A549 (cell line): ENCODE measurements at regions not wholly inside any gene's neighbourhood (a gene's known extent, or its start where the extent isn't known, plus 50 kb on each side); places are given as distances from the start of the nearest gene placed in this dataset.

ENCODE experiments used
- ATAC-seq, 2 experiments: fragments of 200-7000 bp in 1 of 2; fragments of >200 bp in 1 of 2; cut with Nextera tagmentation in 1 of 2; cut with Tn5 transposase in 1 of 2; 3 replicates each; pipeline versions ENCODE4 v1.8.0 to v1.9.1; 2018 to 2020; ENCODE audit warnings: mild to moderate bottlenecking in 1 of 2, moderate library complexity in 1 of 2
- CTCF ChIA-PET: fragments of 300-600 bp; sonication (Branson Sonifier 250); formaldehyde crosslinking; extraction: SDS; loops from one replicate; lab custom pipeline; 2021; ENCODE audit warnings: antibody characterized with exemption, inconsistent platforms; lab: Yijun Ruan, JAX
- POLR2A ChIA-PET: fragments of 350-600 bp; formaldehyde crosslinking; extraction: SDS; loops from one replicate; lab custom pipeline; 2021; ENCODE audit warnings: antibody characterized with exemption, inconsistent platforms; lab: Yijun Ruan, JAX
- DNase-seq, 2 experiments: peaks; one replicate each; pipeline versions ENCODE4 v3.0.0 to v3.0.0-alpha.2; 2011 to 2016; ENCODE audit warnings: low read depth in 1 of 2, low spot score in 1 of 2
- FAIRE-seq: peaks from 2 replicates; lab custom pipeline; 2011; peaks lifted over from hg19 to GRCh38; lab: Jason Lieb, UNC
- H3K27ac ChIP-seq, 2 experiments: fragments of >200 bp; sonication (Bioruptor Twin); formaldehyde crosslinking; 3 replicates each; pipeline ENCODE4 v1.5.1; 2016 to 2017
- H3K4me1 ChIP-seq: fragments of >200 bp; sonication (Bioruptor Twin); formaldehyde crosslinking; 3 replicates; pipeline ENCODE4 v1.6.1; 2016
- H3K4me2 ChIP-seq: fragments of >200 bp; sonication (Bioruptor Twin); formaldehyde crosslinking; 3 replicates; pipeline ENCODE4 v1.6.1; 2016
- H3K4me3 ChIP-seq: fragments of >200 bp; sonication (Bioruptor Twin); formaldehyde crosslinking; 3 replicates; pipeline ENCODE4 v1.5.1; 2016
- H3K9me3 ChIP-seq: fragments of >200 bp; sonication (Bioruptor Twin); formaldehyde crosslinking; 3 replicates; pipeline ENCODE4 v1.6.1; 2016
- BHLHE40 ChIP-seq: IDR thresholded peaks from 2 replicates; pipeline ENCODE4 v1.6.1; 2012; ENCODE audit warnings: low read depth, low read length, inconsistent platforms
- CBX8 ChIP-seq: fragments of 200-600 bp; sonication (generic); IDR thresholded peaks from 2 replicates; pipeline ENCODE4 v1.6.1; 2016
- CEBPB ChIP-seq, 2 experiments: fragments of >200 bp in 1 of 2; sonication (Bioruptor Twin) in 1 of 2; formaldehyde crosslinking in 1 of 2; IDR thresholded peaks; 2 replicates each; pipeline ENCODE4 v1.6.1; 2012 to 2016
- CHD4 ChIP-seq: fragments of 200-600 bp; sonication (generic); IDR thresholded peaks from 2 replicates; pipeline ENCODE4 v1.6.1; 2016; ENCODE audit warnings: antibody characterized with exemption, mild to moderate bottlenecking, borderline replicate concordance
- EHMT2 ChIP-seq: fragments of 200-600 bp; sonication (generic); IDR thresholded peaks from 2 replicates; pipeline ENCODE4 v1.6.1; 2016; ENCODE audit warnings: antibody characterized with exemption, low read depth, mild to moderate bottlenecking, moderate library complexity
- EP300 ChIP-seq, 2 experiments: fragments of >200 bp; sonication (Bioruptor Twin); formaldehyde crosslinking; IDR thresholded peaks; 2 replicates in 1 of 2; 3 replicates in 1 of 2; pipeline ENCODE4 v1.6.1; 2016 to 2017
- ESRRA ChIP-seq: fragments of 150-350 bp; IDR thresholded peaks from 2 replicates; pipeline ENCODE4 v1.6.1; 2014; ENCODE audit warnings: mild to moderate bottlenecking, low read length, borderline replicate concordance
- GATA3 ChIP-seq: IDR thresholded peaks from 2 replicates; pipeline ENCODE4 v1.6.1; 2012; ENCODE audit warnings: borderline replicate concordance
- JUN ChIP-seq, 2 experiments: fragments of >200 bp; sonication (Bioruptor Twin); formaldehyde crosslinking; IDR thresholded peaks; 2 replicates in 1 of 2; 3 replicates in 1 of 2; pipeline ENCODE4 v1.6.1; 2016 to 2017
- JUNB ChIP-seq: fragments of >200 bp; sonication (Bioruptor Twin); formaldehyde crosslinking; IDR thresholded peaks from 2 replicates; pipeline ENCODE4 v1.6.1; 2016
- KDM1A ChIP-seq: fragments of 200-600 bp; sonication (generic); IDR thresholded peaks from 2 replicates; pipeline ENCODE4 v1.6.1; 2016; ENCODE audit warnings: low read depth, mild to moderate bottlenecking
- KDM5A ChIP-seq: fragments of 200-600 bp; sonication (generic); IDR thresholded peaks from 2 replicates; pipeline ENCODE4 v1.6.1; 2016; ENCODE audit warnings: antibody characterized with exemption, mild to moderate bottlenecking
- MYC ChIP-seq: IDR thresholded peaks from 2 replicates; pipeline ENCODE4 v1.6.1; 2012; ENCODE audit warnings: mild to moderate bottlenecking, inconsistent platforms, low read length, improper control_type of control experiment, borderline replicate concordance
- NFE2L2 ChIP-seq: fragments of 150-350 bp; conservative IDR thresholded peaks from 2 replicates; pipeline ENCODE4 v1.6.1; 2014; ENCODE audit warnings: low read length
- NR3C1 ChIP-seq: fragments of >200 bp; sonication (Bioruptor Twin); formaldehyde crosslinking; IDR thresholded peaks from 3 replicates; pipeline ENCODE4 v1.6.1; 2017
- POLR2AphosphoS2 ChIP-seq: conservative IDR thresholded peaks from 2 replicates; pipeline ENCODE4 v1.6.1; 2012; ENCODE audit warnings: low read length, improper control_type of control experiment, inconsistent platforms
- RARB ChIP-seq: fragments of 250-450 bp; sonication (Bioruptor Pico); IDR thresholded peaks from 2 replicates; pipeline ENCODE4 v1.8.0; 2021; ENCODE audit warnings: mild to moderate bottlenecking, moderate library complexity
- RCOR1 ChIP-seq: fragments of 150-350 bp; IDR thresholded peaks from 2 replicates; pipeline ENCODE4 v1.6.1; 2014; ENCODE audit warnings: antibody characterized with exemption, low read length, low read depth
- RNF2 ChIP-seq: fragments of 200-600 bp; sonication (generic); IDR thresholded peaks from 2 replicates; pipeline ENCODE4 v1.6.1; 2016; ENCODE audit warnings: low read depth, mild to moderate bottlenecking, antibody characterized with exemption, moderate library complexity, borderline replicate concordance
- TP53 ChIP-seq: fragments of 250-450 bp; sonication (Bioruptor Pico); IDR thresholded peaks from 2 replicates; pipeline ENCODE4 v1.5.0; 2021; ENCODE audit warnings: mild to moderate bottlenecking, moderate library complexity
- ZSCAN20 ChIP-seq: fragments of 250-450 bp; sonication (Bioruptor Pico); IDR thresholded peaks from 2 replicates; pipeline ENCODE4 v1.8.0; 2022; ENCODE audit warnings: mild to moderate bottlenecking, moderate library complexity
- WGBS: methylation state at CpG from one replicate; pipeline ENCODE4 v1.1.6; 2017; ENCODE audit errors: missing lambda C conversion rate; 5-methylcytosine and 5-hydroxymethylcytosine counted together
- TF ChIP-seq, protein P1 (sequence below): fragments of >200 bp; sonication (Bioruptor Twin); formaldehyde crosslinking; IDR thresholded peaks from 3 replicates; pipeline ENCODE4 v1.6.1; 2016
- TF ChIP-seq, protein P2 (sequence below): fragments of 450-650 bp; IDR thresholded peaks from 2 replicates; pipeline ENCODE4 v1.6.1; 2014; ENCODE audit warnings: antibody characterized with exemption
- TF ChIP-seq, protein P3 (sequence below): fragments of >200 bp; sonication (Bioruptor Twin); formaldehyde crosslinking; IDR thresholded peaks from 2 replicates; pipeline ENCODE4 v1.6.1; 2016
- TF ChIP-seq, protein P4 (sequence below): fragments of 200-600 bp; sonication (generic); IDR thresholded peaks from 2 replicates; pipeline ENCODE4 v1.6.1; 2016; ENCODE audit warnings: antibody characterized with exemption, mild to moderate bottlenecking, moderate library complexity

DNA sequence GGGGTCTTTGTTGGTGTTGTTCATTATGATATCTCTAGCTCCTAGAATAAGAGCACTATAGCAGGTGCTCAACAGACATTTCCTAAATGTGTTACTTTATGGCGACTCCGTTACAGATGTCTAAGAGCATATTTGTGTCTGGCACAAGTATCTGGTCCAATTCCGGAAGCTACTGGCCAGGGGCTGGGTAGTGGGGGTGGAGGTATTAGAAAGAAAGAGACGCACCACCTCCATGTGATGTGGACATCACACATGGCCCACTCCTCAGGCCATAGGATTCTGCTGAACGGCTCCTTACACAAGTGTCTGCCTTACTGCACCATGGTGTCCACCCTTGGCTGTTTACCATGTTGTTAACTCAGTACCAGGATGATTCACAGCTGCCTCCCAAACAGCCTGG lies 296.8 kb upstream of the MKI67 start:
- no peak overlapping the region for H3K4me2 ChIP-seq
- ChIA-PET POLR2A (no interaction called here), CTCF (no interaction called here)
- no peak for DNase-seq
- no peaks in the 10 kb centered on the region for H3K4me1 ChIP-seq
- no peak overlapping the region for H3K27ac ChIP-seq
- ATAC-seq = no peak
- no peak overlapping the region for H3K4me3 ChIP-seq
- no peak for TF ChIP-seq RARB (CRISPR knock-in tag)
- no peak for TF ChIP-seq JUN (IDR thresholded peaks at IDR 0.05)
- no peak for TF ChIP-seq POLR2AphosphoS2
- TF ChIP-seq, protein P1, sequence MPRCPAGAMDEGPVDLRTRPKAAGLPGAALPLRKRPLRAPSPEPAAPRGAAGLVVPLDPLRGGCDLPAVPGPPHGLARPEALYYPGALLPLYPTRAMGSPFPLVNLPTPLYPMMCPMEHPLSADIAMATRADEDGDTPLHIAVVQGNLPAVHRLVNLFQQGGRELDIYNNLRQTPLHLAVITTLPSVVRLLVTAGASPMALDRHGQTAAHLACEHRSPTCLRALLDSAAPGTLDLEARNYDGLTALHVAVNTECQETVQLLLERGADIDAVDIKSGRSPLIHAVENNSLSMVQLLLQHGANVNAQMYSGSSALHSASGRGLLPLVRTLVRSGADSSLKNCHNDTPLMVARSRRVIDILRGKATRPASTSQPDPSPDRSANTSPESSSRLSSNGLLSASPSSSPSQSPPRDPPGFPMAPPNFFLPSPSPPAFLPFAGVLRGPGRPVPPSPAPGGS = no peak
- no peak for TF ChIP-seq JUNB
- TF ChIP-seq, protein P2, sequence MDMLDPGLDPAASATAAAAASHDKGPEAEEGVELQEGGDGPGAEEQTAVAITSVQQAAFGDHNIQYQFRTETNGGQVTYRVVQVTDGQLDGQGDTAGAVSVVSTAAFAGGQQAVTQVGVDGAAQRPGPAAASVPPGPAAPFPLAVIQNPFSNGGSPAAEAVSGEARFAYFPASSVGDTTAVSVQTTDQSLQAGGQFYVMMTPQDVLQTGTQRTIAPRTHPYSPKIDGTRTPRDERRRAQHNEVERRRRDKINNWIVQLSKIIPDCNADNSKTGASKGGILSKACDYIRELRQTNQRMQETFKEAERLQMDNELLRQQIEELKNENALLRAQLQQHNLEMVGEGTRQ = no peak
- TF ChIP-seq, protein P3, sequence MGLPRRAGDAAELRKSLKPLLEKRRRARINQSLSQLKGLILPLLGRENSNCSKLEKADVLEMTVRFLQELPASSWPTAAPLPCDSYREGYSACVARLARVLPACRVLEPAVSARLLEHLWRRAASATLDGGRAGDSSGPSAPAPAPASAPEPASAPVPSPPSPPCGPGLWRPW = no peak
- TF ChIP-seq BHLHE40 = no peak
- no peak for TF ChIP-seq CHD4
- no peak for TF ChIP-seq GATA3
- no peak for TF ChIP-seq EHMT2
- TF ChIP-seq ESRRA = no peak
- 17% methylated on average over 5 of the region's 5 CpGs for WGBS
- no peaks in the 10 kb centered on the region for H3K9me3 ChIP-seq
- FAIRE-seq = no peak

DNA sequence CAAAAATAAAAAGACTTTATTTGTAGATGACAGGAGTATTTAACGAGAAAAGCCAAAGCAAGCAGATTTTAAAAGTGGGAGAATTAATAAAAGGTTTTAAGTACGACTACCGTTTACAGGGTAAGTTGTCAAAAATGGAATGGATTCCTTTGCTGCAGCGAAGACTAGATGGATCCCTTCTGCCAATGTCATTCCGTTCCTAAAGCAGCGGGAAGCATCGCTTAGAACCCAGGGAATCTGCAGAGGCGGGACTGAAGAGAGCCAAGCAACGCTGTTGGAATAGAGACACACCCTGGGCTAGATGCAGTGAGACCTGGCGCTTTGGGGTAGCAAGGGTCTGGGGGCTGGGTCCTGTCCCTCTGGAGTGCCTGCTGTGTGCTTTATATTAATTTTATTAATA lies 303.1 kb upstream of the MKI67 start:
- WGBS = 36% methylated on average over 10 of the region's 10 CpGs
- no peak for FAIRE-seq
- ChIA-PET CTCF (no interaction called here), POLR2A (no interaction called here)
- Histone ChIP-seq H3K4me3 (no peak overlapping the region), H3K4me2 (no peak overlapping the region), H3K9me3 (no peaks in the 10 kb centered on the region), H3K4me1 (no peaks in the 10 kb centered on the region), H3K27ac (no peak overlapping the region)
- no peak for TF ChIP-seq EP300 (IDR thresholded peaks at IDR 0.05)
- TF ChIP-seq RCOR1 = no peak
- TF ChIP-seq MYC = no peak
- TF ChIP-seq CBX8 = no peak
- TF ChIP-seq NFE2L2 = no peak
- no peak for TF ChIP-seq ZSCAN20 (CRISPR knock-in tag)
- TF ChIP-seq POLR2AphosphoS2 = no peak
- no peak for TF ChIP-seq KDM1A
- TF ChIP-seq RNF2 = no peak
- no peak for DNase-seq
- ATAC-seq = no peak

DNA sequence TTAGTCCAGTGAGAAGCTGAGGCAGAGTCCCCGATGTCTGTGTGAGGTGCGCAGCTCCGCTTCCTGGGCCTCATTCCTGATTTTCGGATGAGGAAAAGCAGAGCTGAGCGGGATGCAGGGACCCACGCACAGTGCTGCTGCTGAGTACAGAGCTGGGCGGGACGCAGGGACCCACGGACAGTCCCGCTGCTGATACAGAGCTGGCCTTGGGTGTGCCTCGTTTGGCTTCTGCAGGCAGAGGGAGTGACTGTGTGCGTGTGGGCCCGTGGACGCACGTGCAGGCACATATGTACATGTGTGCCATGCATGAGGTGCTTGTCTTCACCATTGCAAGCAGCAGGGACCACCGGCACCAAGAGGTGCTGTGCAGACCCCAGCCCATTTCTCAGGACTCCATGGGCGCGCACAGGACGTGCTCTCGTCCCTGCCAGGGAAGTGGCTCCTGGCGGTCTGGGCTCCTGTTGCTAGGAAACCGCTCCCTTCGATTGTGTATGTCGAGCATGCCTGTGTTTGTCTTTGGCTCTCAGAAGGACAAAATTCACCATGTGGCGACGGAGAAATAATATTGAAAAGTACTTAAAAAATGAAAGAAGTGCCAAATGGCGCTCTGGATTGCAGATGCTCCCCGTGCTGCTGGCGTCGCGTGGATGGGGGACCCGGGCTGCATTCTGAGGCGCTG lies 303.8 kb upstream of the MKI67 start:
- FAIRE-seq (no peak), DNase-seq (no peak), ATAC-seq (peak in 1 of 2 experiments; percentile 41; a peak in 3 of 6 replicates)
- CTCF ChIA-PET = no interaction called here
- no peak overlapping the region for H3K27ac ChIP-seq
- no peaks in the 10 kb centered on the region for H3K9me3 ChIP-seq
- POLR2A ChIA-PET = no interaction called here
- H3K4me2 ChIP-seq = no peak overlapping the region
- WGBS = 5% methylated on average over 28 of the region's 33 CpGs
- TF ChIP-seq NR3C1 (no peak), EHMT2 (no peak), TP53 (CRISPR knock-in tag) (no peak), KDM5A (no peak), CEBPB (IDR thresholded peaks at IDR 0.05) (no peak), JUNB (no peak)
- TF ChIP-seq, protein P4, sequence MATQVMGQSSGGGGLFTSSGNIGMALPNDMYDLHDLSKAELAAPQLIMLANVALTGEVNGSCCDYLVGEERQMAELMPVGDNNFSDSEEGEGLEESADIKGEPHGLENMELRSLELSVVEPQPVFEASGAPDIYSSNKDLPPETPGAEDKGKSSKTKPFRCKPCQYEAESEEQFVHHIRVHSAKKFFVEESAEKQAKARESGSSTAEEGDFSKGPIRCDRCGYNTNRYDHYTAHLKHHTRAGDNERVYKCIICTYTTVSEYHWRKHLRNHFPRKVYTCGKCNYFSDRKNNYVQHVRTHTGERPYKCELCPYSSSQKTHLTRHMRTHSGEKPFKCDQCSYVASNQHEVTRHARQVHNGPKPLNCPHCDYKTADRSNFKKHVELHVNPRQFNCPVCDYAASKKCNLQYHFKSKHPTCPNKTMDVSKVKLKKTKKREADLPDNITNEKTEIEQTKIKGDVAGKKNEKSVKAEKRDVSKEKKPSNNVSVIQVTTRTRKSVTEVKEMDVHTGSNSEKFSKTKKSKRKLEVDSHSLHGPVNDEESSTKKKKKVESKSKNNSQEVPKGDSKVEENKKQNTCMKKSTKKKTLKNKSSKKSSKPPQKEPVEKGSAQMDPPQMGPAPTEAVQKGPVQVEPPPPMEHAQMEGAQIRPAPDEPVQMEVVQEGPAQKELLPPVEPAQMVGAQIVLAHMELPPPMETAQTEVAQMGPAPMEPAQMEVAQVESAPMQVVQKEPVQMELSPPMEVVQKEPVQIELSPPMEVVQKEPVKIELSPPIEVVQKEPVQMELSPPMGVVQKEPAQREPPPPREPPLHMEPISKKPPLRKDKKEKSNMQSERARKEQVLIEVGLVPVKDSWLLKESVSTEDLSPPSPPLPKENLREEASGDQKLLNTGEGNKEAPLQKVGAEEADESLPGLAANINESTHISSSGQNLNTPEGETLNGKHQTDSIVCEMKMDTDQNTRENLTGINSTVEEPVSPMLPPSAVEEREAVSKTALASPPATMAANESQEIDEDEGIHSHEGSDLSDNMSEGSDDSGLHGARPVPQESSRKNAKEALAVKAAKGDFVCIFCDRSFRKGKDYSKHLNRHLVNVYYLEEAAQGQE = no peak
- TF ChIP-seq, protein P2 = no peak
- H3K4me1 ChIP-seq = no peaks in the 10 kb centered on the region
- H3K4me3 ChIP-seq = no peak overlapping the region
